ENCODE measurements at regions not wholly inside any gene's neighbourhood (a gene's known extent, or its start where the extent isn't known, plus 50 kb on each side); places are given as distances from the start of the nearest gene placed in this dataset.

DNA sequence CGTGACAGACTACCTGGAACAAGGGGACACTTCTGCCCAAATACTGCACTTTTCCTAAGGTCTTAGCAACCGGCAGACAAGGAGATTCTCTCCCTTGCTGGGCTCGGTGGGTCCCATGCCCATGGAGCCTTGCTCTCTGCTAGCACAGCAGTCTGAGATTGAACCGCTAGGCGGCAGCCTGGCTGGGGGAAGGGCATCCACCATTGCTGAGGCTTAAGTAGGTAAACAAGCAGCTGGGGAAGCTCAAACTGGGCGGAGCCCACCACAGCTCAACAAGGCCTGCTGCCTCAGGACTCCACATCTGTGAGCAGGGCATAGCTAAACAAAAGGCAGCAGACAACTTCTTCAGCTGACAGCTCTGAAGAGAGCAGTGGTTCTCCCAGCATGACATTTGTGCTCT lies 87.8 kb upstream of the ASCC3 start:
- WGBS, 5 donors: 82 to 89% (median 87%) methylated on average over 1 to 6 of the region's 6 CpGs
- no peak overlapping the region for H3K4me3 ChIP-seq
- DNase-seq: no peak
- no peaks in the 10 kb centered on the region for H3K36me3 ChIP-seq
- H3K27me3 ChIP-seq (replicated peaks in 1 of 7): no peaks in the 10 kb centered on the region
- intact Hi-C loops (cut with DNase I; ENCODE audit: low total_unique reads): no loop called here
- H3K9me3 ChIP-seq: peaks cover 0 to 12% (median 0%) of the 10 kb centered on the region in 8 donors
- H3K27ac ChIP-seq: no peak overlapping the region
- TF ChIP-seq, protein P1, sequence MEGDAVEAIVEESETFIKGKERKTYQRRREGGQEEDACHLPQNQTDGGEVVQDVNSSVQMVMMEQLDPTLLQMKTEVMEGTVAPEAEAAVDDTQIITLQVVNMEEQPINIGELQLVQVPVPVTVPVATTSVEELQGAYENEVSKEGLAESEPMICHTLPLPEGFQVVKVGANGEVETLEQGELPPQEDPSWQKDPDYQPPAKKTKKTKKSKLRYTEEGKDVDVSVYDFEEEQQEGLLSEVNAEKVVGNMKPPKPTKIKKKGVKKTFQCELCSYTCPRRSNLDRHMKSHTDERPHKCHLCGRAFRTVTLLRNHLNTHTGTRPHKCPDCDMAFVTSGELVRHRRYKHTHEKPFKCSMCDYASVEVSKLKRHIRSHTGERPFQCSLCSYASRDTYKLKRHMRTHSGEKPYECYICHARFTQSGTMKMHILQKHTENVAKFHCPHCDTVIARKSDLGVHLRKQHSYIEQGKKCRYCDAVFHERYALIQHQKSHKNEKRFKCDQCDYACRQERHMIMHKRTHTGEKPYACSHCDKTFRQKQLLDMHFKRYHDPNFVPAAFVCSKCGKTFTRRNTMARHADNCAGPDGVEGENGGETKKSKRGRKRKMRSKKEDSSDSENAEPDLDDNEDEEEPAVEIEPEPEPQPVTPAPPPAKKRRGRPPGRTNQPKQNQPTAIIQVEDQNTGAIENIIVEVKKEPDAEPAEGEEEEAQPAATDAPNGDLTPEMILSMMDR (IDR thresholded peaks at IDR 0.05 in 8 of 11, conservative IDR thresholded peaks at IDR 0.05 in 3 of 11): no peak
- TF ChIP-seq POLR2A (IDR thresholded peaks at IDR 0.05) (no peak), POLR2AphosphoS5 (IDR thresholded peaks at IDR 0.05) (no peak)
- H3K4me1 ChIP-seq: no peaks in the 10 kb centered on the region

DNA sequence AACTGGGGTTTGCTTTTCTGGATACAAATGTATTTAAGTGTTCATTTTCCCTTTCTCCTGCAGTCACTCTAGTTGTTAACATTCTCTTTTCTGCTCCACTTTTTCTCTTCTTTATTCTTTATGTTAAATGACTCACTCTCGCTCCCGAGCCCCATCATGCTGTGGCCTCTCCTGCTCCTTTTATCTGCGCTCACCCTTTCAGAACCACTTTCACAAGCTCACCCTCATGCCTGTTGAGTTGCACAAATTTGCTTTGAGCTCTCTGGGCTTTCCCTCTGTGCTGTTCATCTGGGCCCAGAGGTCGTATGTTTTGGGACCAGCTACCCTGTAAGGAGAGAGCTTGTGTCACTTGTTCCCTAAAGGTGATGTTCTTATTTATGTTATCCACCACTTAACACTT lies 98.1 kb upstream of the ASCC3 start:
- Histone ChIP-seq H3K27me3 (replicated peaks in 1 of 7) (no peaks in the 10 kb centered on the region), H3K27ac (no peak overlapping the region), H3K9me3 (peaks cover 0 to 14% (median 7%) of the 10 kb centered on the region in 8 donors), H3K4me3 (no peak overlapping the region), H3K4me1 (no peaks in the 10 kb centered on the region), H3K36me3 (no peaks in the 10 kb centered on the region)
- no peak for DNase-seq
- 60 to 83% (median 64%) methylated on average over 4 of the region's 4 CpGs for WGBS, 5 donors
- intact Hi-C loops (cut with DNase I; ENCODE audit: low total_unique reads): no loop called here
- TF ChIP-seq POLR2A (IDR thresholded peaks at IDR 0.05): no peak
- TF ChIP-seq, protein P1 (IDR thresholded peaks at IDR 0.05 in 8 of 11, conservative IDR thresholded peaks at IDR 0.05 in 3 of 11): no peak
- no peak for TF ChIP-seq POLR2AphosphoS5 (IDR thresholded peaks at IDR 0.05)

DNA sequence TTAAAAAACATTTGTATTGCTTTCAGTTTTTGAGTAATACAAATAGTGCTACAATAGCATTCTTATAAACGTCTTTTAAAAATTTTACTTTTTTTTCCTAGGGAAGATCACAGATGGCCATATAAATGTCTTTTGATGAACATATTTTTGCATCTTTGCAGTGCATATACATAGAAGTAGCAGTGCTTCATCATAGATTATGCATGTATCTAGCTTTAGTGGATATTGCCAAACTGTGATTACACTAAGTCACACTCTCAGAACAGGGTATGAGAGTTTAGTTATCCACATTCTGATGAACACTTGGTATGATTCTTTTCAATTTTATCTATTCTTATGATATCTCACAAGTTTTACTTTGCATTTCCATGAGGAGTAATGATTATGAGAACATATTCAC lies 99.8 kb upstream of the ASCC3 start:
- Histone ChIP-seq H3K27ac (no peak overlapping the region), H3K9me3 (peaks cover 0 to 9% (median 4%) of the 10 kb centered on the region in 8 donors), H3K27me3 (replicated peaks in 1 of 7) (no peaks in the 10 kb centered on the region), H3K36me3 (no peaks in the 10 kb centered on the region), H3K4me3 (no peak overlapping the region), H3K4me1 (no peaks in the 10 kb centered on the region)
- TF ChIP-seq POLR2A (IDR thresholded peaks at IDR 0.05): no peak
- TF ChIP-seq, protein P1 (IDR thresholded peaks at IDR 0.05 in 8 of 11, conservative IDR thresholded peaks at IDR 0.05 in 3 of 11): no peak
- TF ChIP-seq POLR2AphosphoS5 (IDR thresholded peaks at IDR 0.05): no peak
- WGBS, 5 donors: 69 to 95% (median 86%) methylated on average over 1 of the region's 1 CpG
- no peak for DNase-seq
- intact Hi-C loops (cut with DNase I; ENCODE audit: low total_unique reads): no loop called here

DNA sequence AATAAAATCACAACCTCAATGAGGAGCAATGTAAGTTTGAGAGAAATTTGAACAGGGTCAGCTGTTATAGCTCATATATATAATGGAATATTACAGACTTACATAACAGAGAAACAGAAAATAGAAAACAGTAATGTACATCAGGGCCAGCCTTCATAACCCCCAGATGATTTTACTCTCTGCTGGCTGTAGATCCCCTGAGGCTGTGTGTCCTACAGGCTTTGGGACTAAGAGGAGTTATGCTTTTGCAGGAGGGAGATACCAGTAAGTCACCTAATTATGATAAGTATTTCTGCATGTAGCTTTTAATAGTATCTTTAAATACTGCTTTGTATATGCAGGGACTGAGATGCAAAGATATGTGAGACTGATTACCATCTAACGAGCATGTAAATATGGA lies 105.8 kb upstream of the ASCC3 start:
- no peak for DNase-seq
- Histone ChIP-seq H3K27me3 (replicated peaks in 1 of 7) (no peaks in the 10 kb centered on the region), H3K36me3 (no peaks in the 10 kb centered on the region), H3K9me3 (peaks cover 0 to 12% (median 5%) of the 10 kb centered on the region in 8 donors), H3K27ac (no peak overlapping the region), H3K4me1 (no peaks in the 10 kb centered on the region), H3K4me3 (no peak overlapping the region)
- intact Hi-C loops (cut with DNase I; ENCODE audit: low total_unique reads): no loop called here
- TF ChIP-seq, protein P1 (IDR thresholded peaks at IDR 0.05 in 8 of 11, conservative IDR thresholded peaks at IDR 0.05 in 3 of 11): no peak
- no peak for TF ChIP-seq POLR2AphosphoS5 (IDR thresholded peaks at IDR 0.05)
- no peak for TF ChIP-seq POLR2A (IDR thresholded peaks at IDR 0.05)
- 80 to 95% (median 83%) methylated on average over 1 of the region's 1 CpG for WGBS, 5 donors
